Loucy (cell line): ENCODE measurements at regions not wholly inside any gene's neighbourhood (a gene's known extent, or its start where the extent isn't known, plus 50 kb on each side); places are given as distances from the start of the nearest gene placed in this dataset.

Experiments used
- CTCF ChIP-seq: fragments of 200-600 bp; sonication (generic); conservative IDR thresholded peaks from 2 replicates; pipeline ENCODE4 v1.5.1; 2014; ENCODE audit warnings: mild to moderate bottlenecking, antibody characterized with exemption, low read length
- EZH2phosphoT487 ChIP-seq: fragments of 200-600 bp; IDR thresholded peaks from 2 replicates; pipeline ENCODE4 v1.6.1; 2018; ENCODE audit warnings: antibody characterized with exemption, mild to moderate bottlenecking, moderate library complexity, borderline replicate concordance

GRCh38 chr20:41819436-41819835 lies 201.3 kb upstream of the CHD6 start:
- TF ChIP-seq CTCF, result no peak
- no peak for TF ChIP-seq EZH2phosphoT487
